ENCODE measurements at regions not wholly inside any gene's neighbourhood (a gene's known extent, or its start where the extent isn't known, plus 50 kb on each side); places are given as distances from the start of the nearest gene placed in this dataset.

- H3K4me3 ChIP-seq, result no peak overlapping the region
- intact Hi-C loops (cut with DNase I), result no loop called here
- peaks cover 0 to 90% (median 10%) of the 10 kb centered on the region in 4 donors for H3K27me3 ChIP-seq
- no peak overlapping the region for H3K27ac ChIP-seq
- H3K4me1 ChIP-seq, result peaks cover 0 to 21% (median 7%) of the 10 kb centered on the region in 3 donors
- TF ChIP-seq POLR2A (IDR thresholded peaks at IDR 0.05) (no peak), CTCF (IDR thresholded peaks at IDR 0.05) (no peak)
- 80 to 87% methylated on average over 4 of the region's 4 CpGs for WGBS, 2 donors
- no peaks in the 10 kb centered on the region for H3K36me3 ChIP-seq
- H3K9me3 ChIP-seq, result no peaks in the 10 kb centered on the region
- DNase-seq, result no peak
Observed at GRCh38 chr5:1665803-1666202, 133.8 kb downstream of the MRPL36 start.

GRCh38 chr5:1665231-1665630 is 134.4 kb downstream of the MRPL36 start:
- Histone ChIP-seq H3K27me3 (peaks cover 0 to 93% (median 10%) of the 10 kb centered on the region in 4 donors), H3K36me3 (no peaks in the 10 kb centered on the region), H3K9me3 (no peaks in the 10 kb centered on the region), H3K4me1 (peaks cover 0 to 21% (median 7%) of the 10 kb centered on the region in 3 donors), H3K4me3 (no peak overlapping the region), H3K27ac (no peak overlapping the region)
- DNase-seq, result no peak
- WGBS, 2 donors, result 49 to 77% methylated on average over 2 to 3 of the region's 6 CpGs
- intact Hi-C loops (cut with DNase I), result no loop called here
- no peak for TF ChIP-seq CTCF (IDR thresholded peaks at IDR 0.05)

GRCh38 chr5:1663186-1663585 is 136.5 kb downstream of the MRPL36 start:
- Histone ChIP-seq H3K9me3 (no peaks in the 10 kb centered on the region), H3K27ac (no peak overlapping the region), H3K27me3 (peaks cover 0 to 94% (median 9%) of the 10 kb centered on the region in 4 donors), H3K36me3 (no peaks in the 10 kb centered on the region), H3K4me1 (peaks cover 0 to 19% (median 7%) of the 10 kb centered on the region in 3 donors), H3K4me3 (no peak overlapping the region)
- intact Hi-C loops (cut with DNase I), result no loop called here
- DNase-seq, result no peak
- TF ChIP-seq CTCF (IDR thresholded peaks at IDR 0.05) (no peak), POLR2A (IDR thresholded peaks at IDR 0.05) (no peak)
- WGBS, 2 donors, result 50% methylated on average over 1 of the region's 13 CpGs; no CpG with 5 or more reads in 1 of the 2 donors

- no peaks in the 10 kb centered on the region for H3K9me3 ChIP-seq
- H3K4me1 ChIP-seq, result peaks cover 0 to 13% (median 5%) of the 10 kb centered on the region in 3 donors
- TF ChIP-seq POLR2A (IDR thresholded peaks at IDR 0.05), result no peak
- no peak for TF ChIP-seq CTCF (IDR thresholded peaks at IDR 0.05)
- 76 to 82% methylated on average over 7 to 19 of the region's 20 CpGs for WGBS, 2 donors
- no peak overlapping the region for H3K4me3 ChIP-seq
- intact Hi-C loops (cut with DNase I), result no loop called here
- peaks cover 0 to 94% (median 7%) of the 10 kb centered on the region in 4 donors for H3K27me3 ChIP-seq
- no peak for DNase-seq
- H3K27ac ChIP-seq, result no peak overlapping the region
- no peaks in the 10 kb centered on the region for H3K36me3 ChIP-seq
Observed at GRCh38 chr5:1662559-1663085, 137.0 kb downstream of the MRPL36 start.

- WGBS, 2 donors, result 74 to 83% methylated on average over 10 to 16 of the region's 23 CpGs
- H3K27ac ChIP-seq, result no peak overlapping the region
- no peak for DNase-seq
- peaks cover 0 to 94% (median 7%) of the 10 kb centered on the region in 4 donors for H3K27me3 ChIP-seq
- peaks cover 0 to 7% (median 4%) of the 10 kb centered on the region in 3 donors for H3K4me1 ChIP-seq
- no peaks in the 10 kb centered on the region for H3K36me3 ChIP-seq
- H3K9me3 ChIP-seq, result no peaks in the 10 kb centered on the region
- H3K4me3 ChIP-seq, result no peak overlapping the region
- intact Hi-C loops (cut with DNase I), result no loop called here
- TF ChIP-seq POLR2A (IDR thresholded peaks at IDR 0.05) (no peak), CTCF (IDR thresholded peaks at IDR 0.05) (no peak)
Observed at GRCh38 chr5:1661831-1662558, 137.6 kb downstream of the MRPL36 start.

Measured in esophagus squamous epithelium (tissue), 5 donors.